DOHH2 (cell line): ENCODE measurements at regions not wholly inside any gene's neighbourhood (a gene's known extent, or its start where the extent isn't known, plus 50 kb on each side); places are given as distances from the start of the nearest gene placed in this dataset.

ENCODE experiments used
- H3F3A ChIP-seq: fragments of 200-600 bp; sonication (generic), shearing (Covaris generic); 2 replicates; pipeline ENCODE4 v1.6.0; 2016; ENCODE audit warnings: antibody characterized with exemption, mild to moderate bottlenecking; ENCODE audit not compliant: control insufficient read depth, insufficient read depth
- H3K27ac ChIP-seq: fragments of 200-600 bp; sonication (generic); 2 replicates; pipeline ENCODE4 v1.5.1; 2014; ENCODE audit warnings: low read depth, mild to moderate bottlenecking, low read length, moderate library complexity
- H3K27me3 ChIP-seq: fragments of 200-600 bp; sonication (generic); 2 replicates; pipeline ENCODE4 v1.6.1; 2014; ENCODE audit warnings: mild to moderate bottlenecking, low read length, mixed read lengths; ENCODE audit not compliant: control insufficient read depth
- H3K36me3 ChIP-seq: fragments of 200-600 bp; sonication (generic); 2 replicates; pipeline ENCODE4 v1.6.1; 2014; ENCODE audit warnings: mild to moderate bottlenecking, low read length, moderate library complexity, mixed read lengths; ENCODE audit not compliant: control insufficient read depth
- H3K4me1 ChIP-seq: fragments of 200-600 bp; sonication (generic); 2 replicates; pipeline ENCODE4 v1.6.1; 2014; ENCODE audit warnings: mild to moderate bottlenecking, low read length, mixed read lengths; ENCODE audit not compliant: control insufficient read depth
- H3K4me2 ChIP-seq: fragments of 200-600 bp; sonication (generic); 2 replicates; pipeline ENCODE4 v1.6.0; 2014; ENCODE audit warnings: mild to moderate bottlenecking, low read length, moderate library complexity
- H3K4me3 ChIP-seq: fragments of 200-600 bp; sonication (generic); 2 replicates; pipeline ENCODE4 v1.5.1; 2014; ENCODE audit warnings: mild to moderate bottlenecking, low read length, mixed read lengths
- H3K79me2 ChIP-seq: fragments of 200-600 bp; sonication (generic); 2 replicates; pipeline ENCODE4 v1.6.1; 2014; ENCODE audit warnings: mild to moderate bottlenecking, low read length, mixed read lengths; ENCODE audit not compliant: control insufficient read depth
- H3K9me2 ChIP-seq: fragments of 200-600 bp; sonication (generic); replicated peaks from 2 replicates; pipeline ENCODE4 v1.6.1; 2014; ENCODE audit warnings: mild to moderate bottlenecking, low read length, mixed read lengths; ENCODE audit not compliant: control insufficient read depth
- H3K9me3 ChIP-seq: fragments of 200-600 bp; sonication (generic); 2 replicates; pipeline ENCODE4 v1.6.1; 2014; ENCODE audit warnings: antibody characterized with exemption, low read length, mixed read lengths; ENCODE audit not compliant: control insufficient read depth, insufficient read depth
- H4K20me1 ChIP-seq: fragments of 200-600 bp; sonication (generic); 2 replicates; pipeline ENCODE4 v1.6.0; 2014; ENCODE audit warnings: low read depth, mild to moderate bottlenecking, antibody characterized with exemption, low read length, moderate library complexity; ENCODE audit not compliant: control insufficient read depth, insufficient read depth
- EZH2phosphoT487 ChIP-seq: fragments of 200-600 bp; sonication (generic); IDR thresholded peaks from 2 replicates; pipeline ENCODE4 v1.6.1; 2017; ENCODE audit warnings: borderline replicate concordance, mild to moderate bottlenecking, antibody characterized with exemption, low read length, moderate library complexity, mixed read lengths
- TF ChIP-seq, protein P1 (sequence below): fragments of 200-600 bp; sonication (generic); IDR thresholded peaks from one replicate; pipeline ENCODE4 v1.5.1; 2014; ENCODE audit warnings: antibody characterized with exemption, mild to moderate bottlenecking, low read depth, low read length; ENCODE audit not compliant: poor library complexity, severe bottlenecking

DNA sequence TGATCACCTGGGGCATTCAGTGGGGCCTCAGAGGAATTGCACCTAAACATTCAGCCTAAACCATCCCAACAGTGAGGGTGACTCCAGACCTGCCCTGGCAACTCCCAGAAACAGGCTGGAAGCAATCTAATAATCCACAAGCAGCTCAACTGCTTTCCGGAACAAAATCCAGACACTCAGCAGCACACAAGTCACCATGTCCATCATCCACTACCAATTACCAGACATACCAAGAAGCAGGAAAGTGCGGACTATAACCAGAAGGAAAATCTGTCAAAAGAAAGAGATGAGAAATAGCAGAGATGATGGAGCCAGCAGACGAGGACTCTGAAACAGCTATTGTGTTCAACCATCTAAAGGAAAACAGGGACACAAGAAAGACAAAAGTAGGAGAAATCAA lies 342.6 kb upstream of the ZMIZ1 start:
- no peaks in the 10 kb centered on the region for H3K4me1 ChIP-seq
- TF ChIP-seq, protein P1, sequence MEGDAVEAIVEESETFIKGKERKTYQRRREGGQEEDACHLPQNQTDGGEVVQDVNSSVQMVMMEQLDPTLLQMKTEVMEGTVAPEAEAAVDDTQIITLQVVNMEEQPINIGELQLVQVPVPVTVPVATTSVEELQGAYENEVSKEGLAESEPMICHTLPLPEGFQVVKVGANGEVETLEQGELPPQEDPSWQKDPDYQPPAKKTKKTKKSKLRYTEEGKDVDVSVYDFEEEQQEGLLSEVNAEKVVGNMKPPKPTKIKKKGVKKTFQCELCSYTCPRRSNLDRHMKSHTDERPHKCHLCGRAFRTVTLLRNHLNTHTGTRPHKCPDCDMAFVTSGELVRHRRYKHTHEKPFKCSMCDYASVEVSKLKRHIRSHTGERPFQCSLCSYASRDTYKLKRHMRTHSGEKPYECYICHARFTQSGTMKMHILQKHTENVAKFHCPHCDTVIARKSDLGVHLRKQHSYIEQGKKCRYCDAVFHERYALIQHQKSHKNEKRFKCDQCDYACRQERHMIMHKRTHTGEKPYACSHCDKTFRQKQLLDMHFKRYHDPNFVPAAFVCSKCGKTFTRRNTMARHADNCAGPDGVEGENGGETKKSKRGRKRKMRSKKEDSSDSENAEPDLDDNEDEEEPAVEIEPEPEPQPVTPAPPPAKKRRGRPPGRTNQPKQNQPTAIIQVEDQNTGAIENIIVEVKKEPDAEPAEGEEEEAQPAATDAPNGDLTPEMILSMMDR: no peak
- TF ChIP-seq EZH2phosphoT487: no peak
- no peak overlapping the region for H3K27ac ChIP-seq
- no peak overlapping the region for H3K4me2 ChIP-seq
- H4K20me1 ChIP-seq: no peaks in the 10 kb centered on the region
- H3K36me3 ChIP-seq: no peaks in the 10 kb centered on the region
- no peaks in the 10 kb centered on the region for H3K9me2 ChIP-seq
- no peaks in the 10 kb centered on the region for H3K79me2 ChIP-seq
- H3K27me3 ChIP-seq: peaks cover 38% of the 10 kb centered on the region
- H3K4me3 ChIP-seq: no peak overlapping the region
- H3F3A ChIP-seq: no peaks in the 10 kb centered on the region
- no peaks in the 10 kb centered on the region for H3K9me3 ChIP-seq

DNA sequence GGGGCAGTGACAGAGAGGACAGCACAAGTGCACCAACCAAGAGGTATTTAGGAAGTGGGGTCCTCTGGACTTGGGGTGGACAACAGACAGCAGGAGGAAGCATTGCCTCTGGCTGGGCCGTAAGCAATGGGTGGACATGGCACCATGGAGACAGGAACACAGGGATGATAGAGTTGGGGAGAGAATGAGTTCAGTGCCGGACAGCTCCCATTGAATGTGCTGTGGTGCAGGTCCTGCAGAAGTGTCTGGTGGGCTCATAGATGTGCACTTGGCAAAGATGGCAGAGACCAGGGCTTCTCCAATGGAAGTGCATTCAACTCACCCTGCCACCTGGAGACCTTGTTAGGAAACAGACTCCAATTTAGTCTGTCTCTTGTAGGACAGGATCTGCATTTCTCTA lies 341.5 kb upstream of the ZMIZ1 start:
- H3K4me3 ChIP-seq: no peak overlapping the region
- H3K4me2 ChIP-seq: no peak overlapping the region

DNA sequence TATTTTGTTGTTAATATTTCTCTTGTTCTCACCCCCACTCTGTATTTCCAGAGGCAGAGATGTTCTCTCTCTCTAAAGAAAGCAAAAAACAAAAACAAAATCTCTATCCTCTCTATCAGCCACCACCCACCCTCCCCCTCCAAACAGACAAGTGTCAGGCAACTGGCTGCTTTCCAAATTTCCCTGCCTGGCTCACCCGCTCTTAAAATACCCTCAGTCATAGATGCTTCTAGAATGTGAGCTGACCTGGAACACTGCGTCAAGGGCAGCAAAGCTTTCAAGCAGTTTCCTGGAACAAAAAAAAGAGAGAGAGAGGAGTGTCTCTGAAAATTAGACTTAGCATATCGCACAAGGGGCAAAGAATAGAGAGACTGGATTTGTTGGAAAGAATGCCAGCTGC lies 341.0 kb upstream of the ZMIZ1 start:
- H3K79me2 ChIP-seq: no peaks in the 10 kb centered on the region
- no peaks in the 10 kb centered on the region for H3K9me3 ChIP-seq
- H3K27me3 ChIP-seq: peaks cover 36% of the 10 kb centered on the region
- H3K27ac ChIP-seq: no peak overlapping the region
- H3K4me1 ChIP-seq: no peaks in the 10 kb centered on the region
- no peaks in the 10 kb centered on the region for H3K9me2 ChIP-seq
- H3K4me3 ChIP-seq: no peak overlapping the region
- TF ChIP-seq EZH2phosphoT487: no peak
- TF ChIP-seq, protein P1: no peak
- no peaks in the 10 kb centered on the region for H3F3A ChIP-seq
- H4K20me1 ChIP-seq: no peaks in the 10 kb centered on the region
- H3K4me2 ChIP-seq: no peak overlapping the region
- no peaks in the 10 kb centered on the region for H3K36me3 ChIP-seq

More for the DNA sequence above, 341.5 kb upstream of the ZMIZ1 start:
- Histone ChIP-seq H3K9me2 (no peaks in the 10 kb centered on the region), H3K4me1 (no peaks in the 10 kb centered on the region), H3K36me3 (no peaks in the 10 kb centered on the region), H3F3A (no peaks in the 10 kb centered on the region), H3K27ac (no peak overlapping the region), H3K27me3 (peaks cover 36% of the 10 kb centered on the region), H4K20me1 (no peaks in the 10 kb centered on the region), H3K79me2 (no peaks in the 10 kb centered on the region), H3K9me3 (no peaks in the 10 kb centered on the region)
- TF ChIP-seq, protein P1: no peak
- TF ChIP-seq EZH2phosphoT487: no peak

DNA sequence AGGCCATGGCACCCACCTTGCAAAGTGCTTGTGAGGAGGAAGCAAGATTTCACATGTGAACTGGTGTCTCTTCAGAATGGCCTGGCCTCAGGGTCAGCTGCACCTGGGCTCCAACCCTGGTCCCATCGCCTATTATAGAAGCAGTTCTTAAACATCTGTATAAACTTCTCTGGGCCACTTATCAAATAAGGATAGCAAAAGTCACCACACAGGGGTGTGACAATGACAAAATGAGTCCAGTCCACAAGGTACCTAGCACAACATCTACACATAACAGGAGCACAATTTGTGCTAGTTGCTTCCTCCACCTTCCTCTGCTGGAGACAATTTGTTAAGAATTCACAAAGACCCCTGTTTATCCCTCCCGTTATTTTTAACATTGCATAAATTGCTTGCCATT lies 340.6 kb upstream of the ZMIZ1 start:
- H3K4me2 ChIP-seq: no peak overlapping the region

More for the DNA sequence above, 340.6 kb upstream of the ZMIZ1 start:
- Histone ChIP-seq H3K36me3 (no peaks in the 10 kb centered on the region), H3K27me3 (peaks cover 36% of the 10 kb centered on the region), H3K27ac (no peak overlapping the region), H3K4me3 (no peak overlapping the region), H4K20me1 (no peaks in the 10 kb centered on the region), H3F3A (no peaks in the 10 kb centered on the region), H3K9me3 (no peaks in the 10 kb centered on the region), H3K4me1 (no peaks in the 10 kb centered on the region), H3K9me2 (no peaks in the 10 kb centered on the region), H3K79me2 (no peaks in the 10 kb centered on the region)
- TF ChIP-seq, protein P1: no peak
- TF ChIP-seq EZH2phosphoT487: no peak
